Ovary (tissue), 3 donors: ENCODE measurements at regions not wholly inside any gene's neighbourhood (a gene's known extent, or its start where the extent isn't known, plus 50 kb on each side); places are given as distances from the start of the nearest gene placed in this dataset.

ENCODE experiments used
- EP300 ChIP-seq: sonication (generic); formaldehyde crosslinking; IDR thresholded peaks from one replicate; pipeline ENCODE4 v1.6.1; 2017; ENCODE audit warnings: antibody characterized with exemption
- POLR2A ChIP-seq: fragments of 450-650 bp; IDR thresholded peaks from one replicate; pipeline ENCODE4 v1.6.1; 2017; ENCODE audit warnings: antibody characterized with exemption, mild to moderate bottlenecking, moderate library complexity
- TF ChIP-seq, protein P1 (sequence below), 3 donors: fragments of 450-650 bp in 2 of 3; fragments of 200-600 bp in 1 of 3; IDR thresholded peaks; one replicate each; pipeline versions ENCODE4 v1.5.1 to v1.8.0; 2016 to 2022; ENCODE audit warnings: antibody characterized with exemption in 3 of 3, mild to moderate bottlenecking in 1 of 3
- donor health status: DM: no; HTN: no; CAD: no.

DNA sequence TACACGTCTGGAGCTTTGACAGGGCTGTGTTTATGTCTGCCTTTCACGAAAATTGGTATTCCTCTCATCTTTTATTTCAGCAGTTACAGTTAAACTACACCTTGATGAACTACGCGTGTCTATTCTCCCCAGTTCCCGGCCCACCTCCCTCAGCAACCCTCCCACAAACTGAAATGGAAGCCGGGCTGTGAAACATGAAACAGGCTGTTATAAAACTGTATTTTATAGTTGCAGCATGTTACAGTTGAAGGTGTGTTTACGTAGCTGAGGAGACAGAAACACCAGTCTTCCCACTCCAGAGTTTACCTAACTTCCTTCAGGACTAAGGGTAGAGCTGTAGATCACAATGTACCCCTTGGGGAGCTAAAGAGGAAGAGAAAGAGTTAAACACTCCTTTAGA is 228.3 kb upstream of the ZNF32 start:
- TF ChIP-seq, protein P1, sequence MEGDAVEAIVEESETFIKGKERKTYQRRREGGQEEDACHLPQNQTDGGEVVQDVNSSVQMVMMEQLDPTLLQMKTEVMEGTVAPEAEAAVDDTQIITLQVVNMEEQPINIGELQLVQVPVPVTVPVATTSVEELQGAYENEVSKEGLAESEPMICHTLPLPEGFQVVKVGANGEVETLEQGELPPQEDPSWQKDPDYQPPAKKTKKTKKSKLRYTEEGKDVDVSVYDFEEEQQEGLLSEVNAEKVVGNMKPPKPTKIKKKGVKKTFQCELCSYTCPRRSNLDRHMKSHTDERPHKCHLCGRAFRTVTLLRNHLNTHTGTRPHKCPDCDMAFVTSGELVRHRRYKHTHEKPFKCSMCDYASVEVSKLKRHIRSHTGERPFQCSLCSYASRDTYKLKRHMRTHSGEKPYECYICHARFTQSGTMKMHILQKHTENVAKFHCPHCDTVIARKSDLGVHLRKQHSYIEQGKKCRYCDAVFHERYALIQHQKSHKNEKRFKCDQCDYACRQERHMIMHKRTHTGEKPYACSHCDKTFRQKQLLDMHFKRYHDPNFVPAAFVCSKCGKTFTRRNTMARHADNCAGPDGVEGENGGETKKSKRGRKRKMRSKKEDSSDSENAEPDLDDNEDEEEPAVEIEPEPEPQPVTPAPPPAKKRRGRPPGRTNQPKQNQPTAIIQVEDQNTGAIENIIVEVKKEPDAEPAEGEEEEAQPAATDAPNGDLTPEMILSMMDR (IDR thresholded peaks at IDR 0.05), result no peak
- no peak for TF ChIP-seq POLR2A
- no peak for TF ChIP-seq EP300
